GM19025 (cell line): ENCODE measurements at regions not wholly inside any gene's neighbourhood (a gene's known extent, or its start where the extent isn't known, plus 50 kb on each side); places are given as distances from the start of the nearest gene placed in this dataset.

Experiments used
- ATAC-seq: cut with Tn5 transposase; IDR thresholded peaks from one replicate; pipeline ENCODE4 v1.9.1; 2021; ENCODE audit warnings: mild to moderate bottlenecking, low read depth, moderate library complexity; ENCODE audit not compliant: unreplicated experiment

- no peak for ATAC-seq
Measured at GRCh38 chr1:213666922-213667321, 320.9 kb upstream of the PROX1 start.

DNA sequence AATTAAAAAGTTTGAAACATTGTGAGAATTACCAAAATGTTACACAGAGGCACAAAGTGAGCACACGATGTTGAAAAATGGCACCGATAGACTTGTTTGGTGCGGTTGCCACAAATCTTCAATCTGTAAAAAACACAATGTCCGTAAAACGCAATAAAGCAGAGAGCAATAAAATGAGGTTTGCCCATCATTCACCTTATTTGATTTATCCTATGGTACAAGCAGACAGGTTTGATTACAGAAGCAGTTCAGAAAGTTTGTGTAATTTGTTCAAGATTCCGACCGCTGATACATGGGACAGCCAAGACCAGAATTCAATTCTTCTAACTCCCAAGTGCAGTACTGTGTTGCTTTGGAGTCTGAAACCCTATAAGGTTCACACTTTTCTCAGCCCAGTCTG lies 318.3 kb upstream of the PROX1 start:
- ATAC-seq, result no peak

GRCh38 chr1:213669964-213670691 lies 317.6 kb upstream of the PROX1 start:
- ATAC-seq, result no peak

GRCh38 chr1:213670692-213671023 lies 317.1 kb upstream of the PROX1 start:
- ATAC-seq, result no peak

DNA sequence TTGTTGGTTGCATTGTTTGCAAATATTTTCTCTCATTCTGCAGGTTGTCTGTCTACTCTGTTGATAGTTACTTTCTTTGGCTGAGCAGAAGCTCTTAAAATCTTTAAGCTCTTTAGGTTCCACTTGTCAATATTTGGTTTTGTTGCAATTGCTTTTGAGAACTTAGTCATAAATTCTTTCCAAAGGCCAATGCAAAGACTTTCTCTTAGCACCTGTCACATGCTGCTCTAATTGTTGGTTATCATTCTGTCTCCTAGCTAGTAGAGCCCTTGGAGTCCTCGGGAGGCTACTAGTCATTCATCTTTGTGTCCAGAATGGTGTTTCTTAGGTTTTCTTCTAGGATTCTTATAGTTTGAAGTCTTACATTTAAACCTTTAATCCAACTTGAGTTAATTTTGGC lies 312.7 kb upstream of the PROX1 start:
- no peak for ATAC-seq

- no peak for ATAC-seq
Measured at GRCh38 chr1:213676736-213677135, 311.0 kb upstream of the PROX1 start.

- ATAC-seq, result no peak
Measured at GRCh38 chr1:213678348-213678747, 309.4 kb upstream of the PROX1 start.

DNA sequence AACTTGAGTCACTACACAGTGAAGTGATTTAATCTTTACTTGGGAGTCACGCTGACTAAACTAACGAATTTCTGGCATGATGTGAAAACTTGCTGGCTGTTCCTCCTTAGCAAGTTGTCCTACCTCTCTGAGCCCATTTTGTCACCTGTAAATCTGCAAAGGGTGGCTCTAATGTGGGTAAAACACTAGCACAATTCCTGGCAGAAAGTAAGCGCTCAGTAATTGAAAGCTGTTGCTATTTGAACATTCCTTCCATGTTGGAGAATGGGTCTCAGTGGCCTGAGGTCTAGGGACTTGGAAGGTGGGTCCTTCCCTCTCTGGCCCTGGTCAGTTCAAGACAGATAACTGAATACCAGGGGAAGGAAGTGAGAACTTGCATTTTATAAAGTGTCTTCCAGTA lies 309.0 kb upstream of the PROX1 start:
- no peak for ATAC-seq

DNA sequence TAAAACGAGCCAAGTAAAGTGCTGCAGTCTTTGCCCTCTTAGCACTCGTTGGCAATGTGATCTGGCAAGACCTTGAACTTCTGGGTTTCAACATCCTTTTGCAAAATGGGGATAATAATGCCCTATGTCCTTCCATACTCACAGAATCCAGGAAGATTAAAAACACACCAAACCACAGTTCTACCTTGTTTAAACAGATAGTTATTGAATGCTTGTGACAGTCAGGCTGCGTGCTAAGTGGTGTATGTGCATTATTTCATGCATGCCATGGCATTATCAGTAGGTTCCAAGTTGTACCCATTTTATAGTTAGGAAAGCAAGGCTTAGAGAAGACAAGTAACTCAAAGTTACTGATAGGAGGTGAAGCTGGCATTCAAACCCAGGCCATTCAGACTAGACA lies 308.6 kb upstream of the PROX1 start:
- ATAC-seq, result no peak

- ATAC-seq, result no peak
Measured at GRCh38 chr1:213680677-213681325, 307.0 kb upstream of the PROX1 start.

- ATAC-seq, result no peak
Measured at GRCh38 chr1:213681788-213682340, 305.9 kb upstream of the PROX1 start.

DNA sequence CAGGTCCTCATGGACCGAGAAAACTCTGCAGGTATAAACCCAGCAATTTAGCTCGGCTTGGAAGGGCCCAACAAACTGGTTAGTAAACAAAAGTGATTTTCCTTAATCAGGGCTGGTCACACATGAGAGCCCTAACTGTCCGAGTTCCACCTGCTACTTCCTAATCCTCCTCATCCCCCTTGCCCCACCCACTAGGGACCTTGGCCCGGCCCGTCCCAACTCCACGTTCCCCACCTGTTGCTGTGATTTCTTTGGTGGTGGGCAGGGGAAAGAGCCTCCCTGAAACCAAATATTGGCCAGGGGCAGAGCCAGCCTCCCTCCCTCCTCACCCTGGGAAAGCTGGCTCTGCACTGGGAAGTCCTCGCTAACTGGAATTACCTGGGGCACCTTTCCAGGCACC lies 304.2 kb upstream of the PROX1 start:
- no peak for ATAC-seq

GRCh38 chr1:213684454-213684853 lies 303.3 kb upstream of the PROX1 start:
- ATAC-seq, result no peak

DNA sequence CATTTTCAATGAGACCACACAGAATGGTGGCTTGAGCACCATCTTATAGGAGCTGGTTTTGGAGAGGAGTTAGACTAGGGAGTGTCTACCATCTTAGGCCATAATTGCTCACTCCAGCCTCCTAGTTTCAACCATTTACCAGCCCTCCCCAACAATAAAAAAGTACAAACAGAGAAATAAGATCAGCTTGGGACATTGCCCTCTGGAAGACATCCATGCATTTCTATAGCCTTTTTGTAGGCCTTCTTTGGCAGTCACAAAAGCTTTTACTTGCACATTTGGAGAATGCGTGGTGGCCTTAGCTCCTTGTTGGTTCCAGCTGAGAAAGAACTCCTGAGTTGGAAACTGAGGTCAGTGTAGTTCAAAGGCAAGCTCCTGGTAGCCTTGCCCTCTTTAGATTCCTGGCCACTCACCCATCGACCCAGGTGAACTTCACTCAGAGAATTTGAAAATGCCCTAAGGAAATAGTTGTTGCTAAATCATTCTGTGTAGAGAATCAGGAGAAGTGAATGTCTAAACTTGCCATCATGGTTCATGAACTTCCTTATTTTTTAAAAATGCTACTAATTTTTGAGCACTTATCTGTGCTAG lies 301.7 kb upstream of the PROX1 start:
- ATAC-seq, result no peak

GRCh38 chr1:213686983-213687382 lies 300.8 kb upstream of the PROX1 start:
- ATAC-seq, result no peak

GRCh38 chr1:213687832-213688231 lies 299.9 kb upstream of the PROX1 start:
- ATAC-seq, result no peak

- ATAC-seq, result no peak
Measured at GRCh38 chr1:213688655-213689054, 299.1 kb upstream of the PROX1 start.

DNA sequence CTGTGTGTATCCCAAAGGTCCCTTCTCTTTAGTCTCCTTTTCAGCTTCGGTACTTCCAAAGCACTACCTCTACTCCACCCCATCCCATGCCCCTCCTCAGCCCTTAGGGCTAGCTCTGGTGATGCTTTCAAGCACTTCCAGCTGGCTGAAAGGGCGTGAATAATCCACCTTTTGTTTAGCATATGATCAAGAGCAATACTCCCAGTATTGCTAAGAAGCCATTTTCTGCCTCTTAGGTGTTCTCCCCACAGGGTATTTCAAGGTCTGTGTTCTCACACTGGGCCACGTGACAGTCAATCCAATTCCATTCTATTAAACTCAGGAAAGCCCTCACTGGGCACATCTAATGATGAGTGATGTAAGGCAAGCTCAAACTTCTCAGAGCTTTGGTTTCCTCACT lies 298.5 kb upstream of the PROX1 start:
- ATAC-seq, result no peak

DNA sequence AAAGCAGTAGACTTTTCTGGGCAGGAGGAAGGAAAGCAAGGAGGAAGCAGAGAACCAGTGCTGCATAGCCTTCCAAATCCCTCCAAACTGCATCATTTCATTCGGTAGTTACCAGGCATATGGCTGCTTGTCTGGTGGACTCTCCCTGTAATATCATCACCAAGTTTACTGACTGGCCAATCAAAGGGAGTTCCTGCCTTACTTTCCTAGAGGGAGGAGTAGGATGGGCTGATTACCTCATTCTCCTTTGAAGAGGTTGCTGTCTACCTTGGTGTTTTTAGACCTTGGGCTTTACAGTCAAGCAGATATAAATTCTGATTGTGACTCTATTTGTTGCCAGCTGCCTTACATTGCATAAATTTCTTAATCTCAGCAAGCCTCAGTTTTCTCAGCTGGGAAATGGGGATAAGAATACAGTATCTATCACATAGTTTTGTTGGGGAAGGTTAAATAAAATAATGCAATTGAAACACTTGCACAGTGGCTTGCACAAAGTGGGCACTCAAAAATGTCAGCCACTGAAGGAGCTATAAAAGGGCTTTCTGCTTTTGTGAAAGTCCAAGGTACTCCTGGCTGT lies 297.3 kb upstream of the PROX1 start:
- ATAC-seq, result no peak

- ATAC-seq, result no peak
Measured at GRCh38 chr1:213692321-213692720, 295.5 kb upstream of the PROX1 start.

DNA sequence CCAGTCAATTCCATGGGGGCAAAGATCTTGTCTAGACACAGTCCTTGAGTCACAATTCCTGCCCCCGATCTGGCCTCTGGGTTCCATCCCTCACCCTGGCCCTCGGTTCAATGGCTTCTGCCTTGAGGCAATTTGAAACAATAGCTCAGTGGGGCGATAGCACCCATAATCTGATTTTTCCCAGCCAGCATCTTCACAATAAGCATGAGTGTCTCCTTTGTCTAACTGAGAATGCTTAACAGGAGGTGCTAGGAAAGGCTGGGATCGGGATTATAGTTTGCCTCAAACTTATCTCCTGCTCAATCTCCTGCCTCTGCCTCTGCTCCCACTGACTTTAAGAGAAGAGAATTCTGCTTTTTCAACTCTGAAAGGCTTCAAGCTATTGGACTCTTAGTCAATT lies 293.9 kb upstream of the PROX1 start:
- no peak for ATAC-seq
